Thoracic aorta (tissue), 2 donors: ENCODE measurements at regions not wholly inside any gene's neighbourhood (a gene's known extent, or its start where the extent isn't known, plus 50 kb on each side); places are given as distances from the start of the nearest gene placed in this dataset.

Experiments used
- ATAC-seq: fragments of 150-250 bp; one replicate; pipeline ENCODE4 v1.8.0; 2017; ENCODE audit warnings: low read depth; ENCODE audit not compliant: insufficient number of reproducible peaks, low FRiP score
- DNase-seq: peaks from one replicate; pipeline ENCODE4 v3.0.0-alpha.2; 2020; ENCODE audit warnings: low spot score
- H3K27ac ChIP-seq, 2 donors: fragments of 200-600 bp; sonication (generic); 1 replicate in 1 of 2; 2 replicates in 1 of 2; pipeline ENCODE4 v1.5.1; 2016; ENCODE audit warnings: mild to moderate bottlenecking in 2 of 2, moderate library complexity in 2 of 2
- H3K27me3 ChIP-seq: fragments of 200-600 bp; sonication (generic); replicated peaks from 2 replicates; pipeline ENCODE4 v1.6.0; 2016; ENCODE audit warnings: mild to moderate bottlenecking; ENCODE audit not compliant: insufficient read depth
- H3K36me3 ChIP-seq: fragments of 200-600 bp; sonication (generic); one replicate; pipeline ENCODE4 v1.5.1; 2016
- H3K4me1 ChIP-seq, 2 donors: fragments of 200-600 bp; sonication (generic); 1 replicate in 1 of 2; 2 replicates in 1 of 2; pipeline versions ENCODE4 v1.5.1 to v1.6.0; 2016; ENCODE audit warnings: low read depth in 2 of 2, mild to moderate bottlenecking in 1 of 2; ENCODE audit not compliant: control insufficient read depth in 1 of 2
- H3K4me3 ChIP-seq: fragments of 200-600 bp; sonication (generic); 2 replicates; pipeline ENCODE4 v1.5.1; 2016; ENCODE audit warnings: mild to moderate bottlenecking
- H3K9me3 ChIP-seq: fragments of 200-600 bp; sonication (generic); 2 replicates; pipeline ENCODE4 v1.5.1; 2016
- CTCF ChIP-seq: fragments of 200-600 bp; sonication (generic); IDR thresholded peaks from one replicate; pipeline ENCODE4 v1.5.1; 2019; ENCODE audit warnings: antibody characterized with exemption

DNA sequence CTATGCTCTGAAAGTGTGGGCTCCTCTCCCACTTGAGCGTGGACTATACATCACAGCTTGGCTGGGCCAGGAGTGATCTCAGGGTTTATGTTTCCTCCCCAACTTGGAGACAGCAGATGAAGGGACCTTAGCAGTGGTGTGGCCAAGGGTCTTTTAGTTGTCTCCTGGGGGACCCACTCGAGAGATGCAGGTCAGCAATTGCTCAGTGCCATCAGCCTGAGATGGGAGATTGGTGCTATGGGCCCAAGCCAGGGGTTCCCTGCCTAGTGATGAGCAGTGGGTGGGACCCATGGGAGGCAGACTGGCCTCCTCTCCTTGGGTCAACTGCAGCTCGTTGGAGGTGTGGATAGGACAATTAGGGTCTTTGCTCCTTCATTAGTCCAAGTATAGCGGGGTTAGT, 510.5 kb upstream of the FSHR start:
- no peak overlapping the region for H3K27ac ChIP-seq
- no peaks in the 10 kb centered on the region for H3K9me3 ChIP-seq
- H3K4me1 ChIP-seq = no peaks in the 10 kb centered on the region
- ATAC-seq (no peak), DNase-seq (no peak)
- H3K4me3 ChIP-seq = no peak overlapping the region
- no peak for TF ChIP-seq CTCF
- no peaks in the 10 kb centered on the region for H3K36me3 ChIP-seq
- no peaks in the 10 kb centered on the region for H3K27me3 ChIP-seq

DNA sequence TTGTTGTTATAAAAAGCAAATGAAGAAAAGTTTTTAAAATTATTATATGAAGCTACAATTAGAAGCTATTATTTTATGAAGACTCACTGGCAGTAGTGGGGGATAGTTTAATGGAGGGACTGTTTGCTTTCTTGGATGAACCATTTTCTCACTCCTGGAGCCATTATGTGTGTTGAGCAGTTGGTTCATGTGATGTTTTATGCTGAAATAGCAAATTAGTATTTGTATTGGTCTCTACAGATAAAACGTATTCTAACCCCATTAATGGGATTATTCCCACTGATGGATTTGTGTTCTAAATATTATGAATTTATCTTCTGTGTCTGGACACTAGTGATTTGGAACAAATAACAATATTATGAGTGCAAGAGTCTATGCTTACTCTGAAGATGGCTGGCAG, 507.5 kb upstream of the FSHR start:
- H3K4me1 ChIP-seq = no peaks in the 10 kb centered on the region

GRCh38 chr2:49656853-49657252, 502.5 kb upstream of the FSHR start:
- Histone ChIP-seq H3K4me3 (no peak overlapping the region), H3K9me3 (no peaks in the 10 kb centered on the region), H3K27me3 (no peaks in the 10 kb centered on the region), H3K4me1 (no peaks in the 10 kb centered on the region), H3K36me3 (no peaks in the 10 kb centered on the region), H3K27ac (no peak overlapping the region)
- DNase-seq = no peak
- no peak for ATAC-seq
- TF ChIP-seq CTCF = no peak

More for the DNA sequence above, 507.5 kb upstream of the FSHR start:
- Histone ChIP-seq H3K9me3 (no peaks in the 10 kb centered on the region), H3K27me3 (no peaks in the 10 kb centered on the region), H3K4me3 (no peak overlapping the region), H3K36me3 (no peaks in the 10 kb centered on the region), H3K27ac (no peak overlapping the region)
- no peak for ATAC-seq
- no peak for DNase-seq
- TF ChIP-seq CTCF = no peak

GRCh38 chr2:49643149-49643548, 488.8 kb upstream of the FSHR start:
- Histone ChIP-seq H3K36me3 (no peaks in the 10 kb centered on the region), H3K27me3 (no peaks in the 10 kb centered on the region), H3K27ac (no peak overlapping the region), H3K4me1 (no peaks in the 10 kb centered on the region), H3K9me3 (peaks cover 3% of the 10 kb centered on the region), H3K4me3 (no peak overlapping the region)
- ATAC-seq = no peak
- no peak for TF ChIP-seq CTCF
- no peak for DNase-seq

GRCh38 chr2:49640630-49641029, 486.3 kb upstream of the FSHR start:
- TF ChIP-seq CTCF = no peak

More at GRCh38 chr2:49640630-49641029, 486.3 kb upstream of the FSHR start:
- no peak overlapping the region for H3K4me3 ChIP-seq
- DNase-seq (no peak), ATAC-seq (no peak)
- H3K36me3 ChIP-seq = no peaks in the 10 kb centered on the region
- no peaks in the 10 kb centered on the region for H3K27me3 ChIP-seq
- no peaks in the 10 kb centered on the region for H3K4me1 ChIP-seq
- H3K27ac ChIP-seq = no peak overlapping the region
- H3K9me3 ChIP-seq = no peaks in the 10 kb centered on the region
